GM12874 (cell line): ENCODE measurements at regions not wholly inside any gene's neighbourhood (a gene's known extent, or its start where the extent isn't known, plus 50 kb on each side); places are given as distances from the start of the nearest gene placed in this dataset.

Experiments used
- CTCF ChIP-seq: IDR thresholded peaks from 2 replicates; pipeline ENCODE4 v1.5.1; 2011; ENCODE audit warnings: low read depth, mild to moderate bottlenecking, control low read depth, low read length, moderate library complexity; ENCODE audit not compliant: insufficient read depth

DNA sequence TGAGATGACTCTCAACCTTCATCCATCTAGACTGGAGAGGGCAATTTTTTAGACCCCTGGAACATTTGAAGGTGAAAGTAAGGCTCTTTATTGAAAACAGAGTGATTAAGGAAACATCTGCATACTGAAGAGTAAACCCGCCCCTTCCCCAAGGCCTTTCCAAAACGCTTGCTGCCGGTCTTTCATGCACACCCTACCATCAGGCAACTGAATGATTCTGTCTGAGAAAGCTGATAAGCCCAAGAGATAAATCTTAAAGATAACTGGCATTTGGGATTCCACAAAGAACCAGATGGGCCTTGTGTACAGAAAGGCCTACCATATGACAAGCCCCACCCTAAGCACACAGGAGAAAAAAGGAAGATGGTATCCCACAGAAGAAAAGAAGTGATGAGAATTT is 54.4 kb upstream of the PIK3R1 start:
- TF ChIP-seq CTCF, result no peak

DNA sequence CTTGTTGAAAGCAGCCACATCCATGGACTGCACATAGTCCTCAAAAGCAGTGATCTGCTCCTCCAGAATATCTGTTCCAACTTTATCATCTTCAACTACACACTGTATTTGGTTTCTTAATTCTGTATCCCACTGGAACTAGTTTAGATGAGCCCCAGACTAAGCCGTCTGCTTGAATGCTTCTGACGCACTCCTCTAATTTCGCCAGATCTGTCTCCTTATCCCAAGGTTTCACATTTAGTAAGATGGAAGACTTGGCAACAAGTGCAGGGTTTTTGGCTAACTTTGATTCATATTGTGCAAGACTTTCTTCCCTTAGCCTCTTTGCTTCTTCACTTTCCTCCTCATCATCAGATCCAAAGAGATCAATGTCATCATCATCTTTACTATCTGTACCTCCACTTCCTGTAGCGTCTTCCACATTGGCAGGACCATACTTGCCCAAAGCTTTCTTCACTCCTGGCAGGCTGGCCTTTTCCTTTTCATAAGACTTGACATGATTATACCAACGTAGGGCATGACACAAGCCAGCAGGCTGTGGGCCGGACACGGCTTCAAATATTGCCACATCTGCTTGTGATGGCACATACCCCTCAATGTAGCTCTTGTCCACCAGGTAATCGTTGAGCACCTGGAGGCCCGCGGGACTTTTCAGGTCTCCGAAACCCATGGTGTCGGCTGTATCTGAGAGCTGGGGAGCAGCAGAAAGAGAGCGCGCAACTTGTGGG is 56.2 kb upstream of the PIK3R1 start:
- TF ChIP-seq CTCF, result no peak

GRCh38 chr5:68155940-68156339 is 59.6 kb upstream of the PIK3R1 start:
- no peak for TF ChIP-seq CTCF

DNA sequence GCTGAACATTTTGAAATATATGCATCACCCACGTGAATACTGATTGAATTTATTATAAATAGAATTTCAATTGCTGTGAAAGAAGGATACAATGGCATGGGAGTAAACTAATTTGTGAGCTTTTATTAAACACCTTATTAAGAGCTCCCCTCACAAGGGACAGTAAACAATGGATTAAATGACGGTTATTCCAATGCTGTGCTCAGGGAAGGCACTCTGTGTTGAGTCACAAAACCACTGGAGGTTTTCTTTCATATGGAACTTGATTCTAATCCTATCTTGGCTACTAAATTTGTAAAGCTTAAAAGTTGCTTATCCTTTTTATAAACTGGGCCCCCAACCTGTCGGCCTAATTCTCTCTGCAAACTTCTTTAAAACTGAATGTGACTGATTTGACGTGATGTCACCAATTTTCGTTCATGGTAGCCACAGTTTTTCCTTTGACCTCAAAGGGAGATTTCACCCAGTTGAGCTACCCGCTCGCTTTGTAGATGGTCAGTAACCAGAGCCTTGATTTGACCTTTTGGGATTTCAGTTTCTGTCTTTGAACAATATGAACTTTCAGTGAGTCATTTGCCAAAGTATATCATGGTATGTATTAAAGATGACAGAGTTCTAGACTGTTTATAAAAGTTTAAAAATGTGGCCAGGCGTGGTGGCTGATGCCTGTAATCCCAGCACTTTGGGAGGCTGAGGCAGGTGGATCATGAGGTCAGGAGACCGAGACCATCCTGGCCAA is 61.3 kb upstream of the PIK3R1 start:
- TF ChIP-seq CTCF, result no peak

- TF ChIP-seq CTCF, result no peak
These were observed 63.7 kb upstream of the PIK3R1 start for GRCh38 chr5:68151812-68152211.

DNA sequence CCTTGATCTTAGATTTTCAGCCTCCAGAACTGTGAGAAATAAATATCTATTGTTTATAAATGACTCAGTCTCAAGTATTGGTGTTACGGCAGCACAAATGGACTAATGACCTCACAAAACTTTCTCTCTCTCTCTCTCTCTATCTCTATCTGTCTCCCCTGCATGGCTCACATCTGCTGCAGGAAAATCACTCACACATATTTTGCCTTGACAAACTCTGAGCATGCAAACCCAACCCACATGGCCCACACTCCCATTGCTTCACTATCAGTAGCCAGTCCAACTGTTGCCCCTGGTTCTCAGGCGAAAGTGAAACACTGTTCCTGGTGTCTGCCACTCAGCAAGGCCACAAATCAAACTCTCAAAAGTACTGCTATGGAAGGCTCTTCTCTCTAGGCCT is 66.4 kb upstream of the PIK3R1 start:
- no peak for TF ChIP-seq CTCF

GRCh38 chr5:68148096-68148495 is 67.5 kb upstream of the PIK3R1 start:
- TF ChIP-seq CTCF, result no peak
